ENCODE measurements at regions not wholly inside any gene's neighbourhood (a gene's known extent, or its start where the extent isn't known, plus 50 kb on each side); places are given as distances from the start of the nearest gene placed in this dataset.

DNA sequence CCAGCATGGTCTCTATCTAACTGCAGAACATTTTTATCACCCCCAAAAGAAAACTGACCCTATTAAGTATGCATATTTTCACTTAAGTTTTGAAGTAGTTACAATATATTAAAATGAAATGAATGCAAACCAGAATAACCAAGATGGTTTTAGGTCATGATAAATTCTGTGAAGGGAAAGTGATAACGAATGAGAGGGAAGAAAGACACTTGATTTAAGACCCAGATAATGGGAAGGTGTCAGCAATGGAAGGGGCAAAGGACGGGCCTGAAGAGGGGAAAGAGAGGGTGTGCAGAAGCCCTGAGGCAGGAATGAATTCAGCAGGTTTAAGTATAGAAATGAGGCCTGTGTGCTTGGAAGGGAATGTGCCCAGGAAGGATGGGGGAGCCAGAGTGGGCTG lies 61.1 kb upstream of the IGFBP3 start:
- TF ChIP-seq, protein P1, sequence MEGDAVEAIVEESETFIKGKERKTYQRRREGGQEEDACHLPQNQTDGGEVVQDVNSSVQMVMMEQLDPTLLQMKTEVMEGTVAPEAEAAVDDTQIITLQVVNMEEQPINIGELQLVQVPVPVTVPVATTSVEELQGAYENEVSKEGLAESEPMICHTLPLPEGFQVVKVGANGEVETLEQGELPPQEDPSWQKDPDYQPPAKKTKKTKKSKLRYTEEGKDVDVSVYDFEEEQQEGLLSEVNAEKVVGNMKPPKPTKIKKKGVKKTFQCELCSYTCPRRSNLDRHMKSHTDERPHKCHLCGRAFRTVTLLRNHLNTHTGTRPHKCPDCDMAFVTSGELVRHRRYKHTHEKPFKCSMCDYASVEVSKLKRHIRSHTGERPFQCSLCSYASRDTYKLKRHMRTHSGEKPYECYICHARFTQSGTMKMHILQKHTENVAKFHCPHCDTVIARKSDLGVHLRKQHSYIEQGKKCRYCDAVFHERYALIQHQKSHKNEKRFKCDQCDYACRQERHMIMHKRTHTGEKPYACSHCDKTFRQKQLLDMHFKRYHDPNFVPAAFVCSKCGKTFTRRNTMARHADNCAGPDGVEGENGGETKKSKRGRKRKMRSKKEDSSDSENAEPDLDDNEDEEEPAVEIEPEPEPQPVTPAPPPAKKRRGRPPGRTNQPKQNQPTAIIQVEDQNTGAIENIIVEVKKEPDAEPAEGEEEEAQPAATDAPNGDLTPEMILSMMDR (conservative IDR thresholded peaks at IDR 0.05; ENCODE audit: low read depth, low read length) = no peak
- TF ChIP-seq SMC3 (IDR thresholded peaks at IDR 0.05; ENCODE audit: low read depth, low read length) = no peak
- TF ChIP-seq, protein P2, sequence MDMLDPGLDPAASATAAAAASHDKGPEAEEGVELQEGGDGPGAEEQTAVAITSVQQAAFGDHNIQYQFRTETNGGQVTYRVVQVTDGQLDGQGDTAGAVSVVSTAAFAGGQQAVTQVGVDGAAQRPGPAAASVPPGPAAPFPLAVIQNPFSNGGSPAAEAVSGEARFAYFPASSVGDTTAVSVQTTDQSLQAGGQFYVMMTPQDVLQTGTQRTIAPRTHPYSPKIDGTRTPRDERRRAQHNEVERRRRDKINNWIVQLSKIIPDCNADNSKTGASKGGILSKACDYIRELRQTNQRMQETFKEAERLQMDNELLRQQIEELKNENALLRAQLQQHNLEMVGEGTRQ (IDR thresholded peaks at IDR 0.05; ENCODE audit: low read depth, low read length) = no peak
- no peak for TF ChIP-seq NFE2L2 (IDR thresholded peaks at IDR 0.05; ENCODE audit: low read depth, low read length)
- TF ChIP-seq POLR2A (IDR thresholded peaks at IDR 0.05; ENCODE audit: low read depth, low read length) = no peak
- TF ChIP-seq RCOR1 (IDR thresholded peaks at IDR 0.05; ENCODE audit: insufficient replicate concordance, low read length) = no peak
- TF ChIP-seq BHLHE40 (IDR thresholded peaks at IDR 0.05; ENCODE audit: low read depth, low read length) = no peak
- no peak for TF ChIP-seq FOS (IDR thresholded peaks at IDR 0.05; ENCODE audit: low read depth, low read length)

All from IMR-90 (cell line).